ENCODE measurements at regions not wholly inside any gene's neighbourhood (a gene's known extent, or its start where the extent isn't known, plus 50 kb on each side); places are given as distances from the start of the nearest gene placed in this dataset.

DNA sequence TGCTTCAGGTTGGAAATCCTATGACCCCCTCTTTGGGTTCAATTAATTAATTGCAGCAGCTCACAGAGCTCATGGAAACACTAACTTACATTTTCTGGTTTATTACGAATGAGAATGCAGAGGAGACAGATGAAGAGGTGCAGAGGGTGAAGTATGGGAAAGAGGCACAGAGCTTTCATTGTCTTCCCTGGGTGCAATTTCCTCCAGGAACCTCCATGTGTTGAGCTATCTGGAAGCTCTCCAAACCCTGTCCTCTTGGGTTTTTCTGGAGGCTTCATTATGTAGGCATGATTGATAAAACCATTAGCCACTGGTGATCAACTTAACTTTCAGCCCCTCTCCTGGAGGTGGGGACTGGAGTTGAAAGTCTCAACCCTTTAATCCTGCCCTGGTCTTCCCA is 133.0 kb upstream of the AUTS2 start:
- POLR2A ChIA-PET (ENCODE audit: unreplicated experiment) = no interaction called here
- DNase-seq (no peak), ATAC-seq (no peak)
- H3K4me2 ChIP-seq (ENCODE audit: low read length) = no peak overlapping the region
- no peak overlapping the region for H3K9ac ChIP-seq (ENCODE audit: low read length)
- no peak overlapping the region for H3K4me3 ChIP-seq (ENCODE audit: low read length)
- 0 out of 2 replicates have a peak, but pooled peaks cover 3% of the 10 kb centered on the region for H3K9me3 ChIP-seq (ENCODE audit: low read length)
- H3K4me1 ChIP-seq (ENCODE audit: insufficient read depth, low read length) = no peaks in the 10 kb centered on the region
- no peaks in the 10 kb centered on the region for H4K20me1 ChIP-seq (ENCODE audit: low read length)
- no TSS peak for BruUV-seq (replicated peaks)
- H3K79me2 ChIP-seq (ENCODE audit: low read length) = no peaks in the 10 kb centered on the region
- intact Hi-C loops (cut with micrococcal nuclease) = no loop called here
- no peak overlapping the region for H3K27ac ChIP-seq (ENCODE audit: low read length)
- H3K36me3 ChIP-seq (ENCODE audit: low read depth, low read length) = no peaks in the 10 kb centered on the region
- CTCF ChIA-PET = no interaction called here
- H2AFZ ChIP-seq (ENCODE audit: low read length) = no peak overlapping the region
- H3K9me2 ChIP-seq (replicated peaks; ENCODE audit: low read length) = no peaks in the 10 kb centered on the region
- no peaks in the 10 kb centered on the region for H3K27me3 ChIP-seq (ENCODE audit: low read length)
- H3F3A ChIP-seq (ENCODE audit: low read length, unreplicated experiment) = no peaks in the 10 kb centered on the region
- TF ChIP-seq EZH2 (IDR thresholded peaks at IDR 0.05; ENCODE audit: low read length, unreplicated experiment) = no peak
- TF ChIP-seq CTCF (conservative IDR thresholded peaks at IDR 0.05; ENCODE audit: low read depth, low read length) = no peak
- no peak for TF ChIP-seq EZH2phosphoT487 (IDR thresholded peaks at IDR 0.05; ENCODE audit: borderline replicate concordance, low read length)

GRCh38 chr7:69467826-69468225 is 130.4 kb upstream of the AUTS2 start:
- TF ChIP-seq CTCF (conservative IDR thresholded peaks at IDR 0.05; ENCODE audit: low read depth, low read length) (no peak), EZH2phosphoT487 (IDR thresholded peaks at IDR 0.05; ENCODE audit: borderline replicate concordance, low read length) (no peak), EZH2 (IDR thresholded peaks at IDR 0.05; ENCODE audit: low read length, unreplicated experiment) (no peak)
- Histone ChIP-seq H3K9me2 (replicated peaks; ENCODE audit: low read length) (no peaks in the 10 kb centered on the region), H3K9ac (ENCODE audit: low read length) (no peak overlapping the region), H2AFZ (ENCODE audit: low read length) (no peak overlapping the region), H3F3A (ENCODE audit: low read length, unreplicated experiment) (no peaks in the 10 kb centered on the region), H3K36me3 (ENCODE audit: low read depth, low read length) (no peaks in the 10 kb centered on the region), H3K4me1 (ENCODE audit: insufficient read depth, low read length) (no peaks in the 10 kb centered on the region), H3K79me2 (ENCODE audit: low read length) (no peaks in the 10 kb centered on the region), H3K27ac (ENCODE audit: low read length) (no peak overlapping the region), H3K4me2 (ENCODE audit: low read length) (no peak overlapping the region), H3K27me3 (ENCODE audit: low read length) (no peaks in the 10 kb centered on the region), H3K9me3 (ENCODE audit: low read length) (0 out of 2 replicates have a peak, but pooled peaks cover 3% of the 10 kb centered on the region), H3K4me3 (ENCODE audit: low read length) (no peak overlapping the region), H4K20me1 (ENCODE audit: low read length) (no peaks in the 10 kb centered on the region)
- ChIA-PET POLR2A (ENCODE audit: unreplicated experiment) (no interaction called here), CTCF (no interaction called here)
- no TSS peak for BruUV-seq (replicated peaks)
- no peak for DNase-seq
- intact Hi-C loops (cut with micrococcal nuclease) = no loop called here
- ATAC-seq = no peak

- H3K27me3 ChIP-seq (ENCODE audit: low read length) = no peaks in the 10 kb centered on the region
- H4K20me1 ChIP-seq (ENCODE audit: low read length) = no peaks in the 10 kb centered on the region
- TF ChIP-seq EZH2phosphoT487 (IDR thresholded peaks at IDR 0.05; ENCODE audit: borderline replicate concordance, low read length) (no peak), CTCF (conservative IDR thresholded peaks at IDR 0.05; ENCODE audit: low read depth, low read length) (no peak), EZH2 (IDR thresholded peaks at IDR 0.05; ENCODE audit: low read length, unreplicated experiment) (no peak)
- ChIA-PET CTCF (no interaction called here), POLR2A (ENCODE audit: unreplicated experiment) (no interaction called here)
- intact Hi-C loops (cut with micrococcal nuclease) = no loop called here
- BruUV-seq (replicated peaks) = no TSS peak
- H3K4me2 ChIP-seq (ENCODE audit: low read length) = no peak overlapping the region
- no peaks in the 10 kb centered on the region for H3K9me2 ChIP-seq (replicated peaks; ENCODE audit: low read length)
- no peak overlapping the region for H2AFZ ChIP-seq (ENCODE audit: low read length)
- ATAC-seq (no peak), DNase-seq (no peak)
- no peak overlapping the region for H3K9ac ChIP-seq (ENCODE audit: low read length)
- no peak overlapping the region for H3K27ac ChIP-seq (ENCODE audit: low read length)
- no peaks in the 10 kb centered on the region for H3K9me3 ChIP-seq (ENCODE audit: low read length)
- H3F3A ChIP-seq (ENCODE audit: low read length, unreplicated experiment) = no peaks in the 10 kb centered on the region
- no peaks in the 10 kb centered on the region for H3K4me1 ChIP-seq (ENCODE audit: insufficient read depth, low read length)
- H3K4me3 ChIP-seq (ENCODE audit: low read length) = no peak overlapping the region
- no peaks in the 10 kb centered on the region for H3K79me2 ChIP-seq (ENCODE audit: low read length)
- no peaks in the 10 kb centered on the region for H3K36me3 ChIP-seq (ENCODE audit: low read depth, low read length)
These were observed 121.9 kb upstream of the AUTS2 start for GRCh38 chr7:69476416-69476815.
